Keratinocyte (primary cell): ENCODE measurements at regions not wholly inside any gene's neighbourhood (a gene's known extent, or its start where the extent isn't known, plus 50 kb on each side); places are given as distances from the start of the nearest gene placed in this dataset.
A peak's percentile ranks its signal among the peaks of the same experiment; 100 is the strongest.

ENCODE experiments used
- DNase-seq: peaks from one replicate; pipeline ENCODE4 v3.0.0-alpha.2; 2011; ENCODE audit warnings: low read depth, missing footprints, low spot score
- FAIRE-seq: peaks from 2 replicates; lab custom pipeline; 2011; peaks lifted over from hg19 to GRCh38; lab: Jason Lieb, UNC
- H2AFZ ChIP-seq: 2 replicates; pipeline ENCODE4 v1.6.0; 2012; ENCODE audit warnings: low read length, control low read depth, inconsistent platforms; ENCODE audit not compliant: control insufficient read depth
- H3K27ac ChIP-seq: 2 replicates; pipeline ENCODE4 v1.5.1; 2011; ENCODE audit warnings: low read length; ENCODE audit not compliant: control insufficient read depth, insufficient read depth
- H3K27me3 ChIP-seq: 3 replicates; pipeline ENCODE4 v1.6.0; 2011; ENCODE audit warnings: low read length; ENCODE audit not compliant: control insufficient read depth, insufficient read depth; ENCODE audit errors: extremely low read depth
- H3K36me3 ChIP-seq, 2 experiments: 2 replicates in 1 of 2; 3 replicates in 1 of 2; pipeline ENCODE4 v1.5.1; 2011; ENCODE audit warnings: low read length in 2 of 2, mild to moderate bottlenecking in 1 of 2; ENCODE audit not compliant: control insufficient read depth in 2 of 2, insufficient read depth in 2 of 2; ENCODE audit errors: extremely low read depth in 1 of 2
- H3K4me1 ChIP-seq: 3 replicates; pipeline ENCODE4 v1.5.1; 2011; ENCODE audit warnings: low read length; ENCODE audit not compliant: control insufficient read depth, insufficient read depth; ENCODE audit errors: extremely low read depth
- H3K4me2 ChIP-seq: 3 replicates; pipeline ENCODE4 v1.6.0; 2011; ENCODE audit warnings: low read depth, low read length; ENCODE audit not compliant: control insufficient read depth, insufficient read depth; ENCODE audit errors: extremely low read depth
- H3K4me3 ChIP-seq, 3 experiments: fragments of 200-600 bp in 1 of 3; sonication (generic) in 1 of 3; 2 replicates in 2 of 3; 3 replicates in 1 of 3; pipeline ENCODE4 v1.5.1; 2011 to 2016; ENCODE audit warnings: low read length in 3 of 3, mild to moderate bottlenecking in 3 of 3, control low read depth in 2 of 3, inconsistent platforms in 1 of 3, low read depth in 1 of 3, mixed read lengths in 1 of 3, mixed run types in 1 of 3, moderate library complexity in 1 of 3; ENCODE audit not compliant: control insufficient read depth in 2 of 3, insufficient read depth in 2 of 3; ENCODE audit errors: extremely low read depth in 1 of 3
- H3K79me2 ChIP-seq: 2 replicates; pipeline ENCODE4 v1.6.0; 2012; ENCODE audit warnings: low read length; ENCODE audit not compliant: control insufficient read depth, insufficient read depth
- H3K9ac ChIP-seq: 3 replicates; pipeline ENCODE4 v1.6.0; 2011; ENCODE audit warnings: low read length; ENCODE audit not compliant: control insufficient read depth, insufficient read depth; ENCODE audit errors: extremely low read depth
- H3K9me1 ChIP-seq: 3 replicates; pipeline ENCODE4 v1.6.0; 2011; ENCODE audit warnings: low read length; ENCODE audit not compliant: control insufficient read depth, insufficient read depth; ENCODE audit errors: extremely low read depth
- H3K9me3 ChIP-seq: 2 replicates; pipeline ENCODE4 v1.5.1; 2012; ENCODE audit warnings: low read depth, low read length; ENCODE audit not compliant: control insufficient read depth
- H4K20me1 ChIP-seq: 3 replicates; pipeline ENCODE4 v1.6.0; 2011; ENCODE audit warnings: low read length; ENCODE audit not compliant: control insufficient read depth, insufficient read depth; ENCODE audit errors: extremely low read depth
- EZH2 ChIP-seq: IDR thresholded peaks from one replicate; pipeline ENCODE4 v1.6.1; 2012; ENCODE audit warnings: inconsistent platforms, mild to moderate bottlenecking, low read length, moderate library complexity
- dilution Hi-C: fragments of 300-500 bp; cut with MboI; formaldehyde crosslinking; loops from one replicate; pipeline ENCODE4 v1.7.0; 2020; ENCODE audit warnings: low sequenced_read_pairs; ENCODE audit not compliant: extremely low pct_ligation_motif_present
- TF ChIP-seq, protein P1 (sequence below), 3 experiments: IDR thresholded peaks in 1 of 3; conservative IDR thresholded peaks in 1 of 3; optimal IDR thresholded peaks in 1 of 3; 2 replicates in 2 of 3; 3 replicates in 1 of 3; pipeline versions ENCODE3 to v1.5.1; 2011; ENCODE audit warnings: low read length in 3 of 3, mild to moderate bottlenecking in 3 of 3, moderate library complexity in 2 of 3, control low read depth in 1 of 3, inconsistent platforms in 1 of 3; ENCODE audit not compliant: insufficient read depth in 2 of 3; ENCODE audit errors: extremely low read depth in 1 of 3

DNA sequence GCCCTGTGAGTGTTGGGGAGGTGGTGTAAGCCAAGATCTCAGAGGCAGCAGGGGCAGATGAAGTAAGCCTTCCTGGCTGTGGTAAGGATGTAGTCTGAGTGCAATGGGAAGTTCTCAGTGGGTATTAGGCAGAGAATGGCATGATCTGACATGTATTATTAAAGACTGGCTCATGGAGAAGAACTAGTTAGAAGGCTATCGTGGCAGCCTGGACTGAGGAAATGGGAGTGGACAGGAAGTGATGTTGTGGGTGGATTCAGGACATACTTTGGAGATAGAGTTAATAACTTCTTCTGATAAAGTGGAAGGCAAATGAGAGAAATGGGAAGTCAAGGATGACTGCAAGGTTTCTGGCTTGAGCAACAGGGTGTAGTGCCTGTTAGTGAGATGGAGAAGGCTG lies 250.9 kb upstream of the CFAP20DC start:
- H4K20me1 ChIP-seq, result no peaks in the 10 kb centered on the region
- DNase-seq (no peak), FAIRE-seq (peak; percentile 94)
- TF ChIP-seq, protein P1, sequence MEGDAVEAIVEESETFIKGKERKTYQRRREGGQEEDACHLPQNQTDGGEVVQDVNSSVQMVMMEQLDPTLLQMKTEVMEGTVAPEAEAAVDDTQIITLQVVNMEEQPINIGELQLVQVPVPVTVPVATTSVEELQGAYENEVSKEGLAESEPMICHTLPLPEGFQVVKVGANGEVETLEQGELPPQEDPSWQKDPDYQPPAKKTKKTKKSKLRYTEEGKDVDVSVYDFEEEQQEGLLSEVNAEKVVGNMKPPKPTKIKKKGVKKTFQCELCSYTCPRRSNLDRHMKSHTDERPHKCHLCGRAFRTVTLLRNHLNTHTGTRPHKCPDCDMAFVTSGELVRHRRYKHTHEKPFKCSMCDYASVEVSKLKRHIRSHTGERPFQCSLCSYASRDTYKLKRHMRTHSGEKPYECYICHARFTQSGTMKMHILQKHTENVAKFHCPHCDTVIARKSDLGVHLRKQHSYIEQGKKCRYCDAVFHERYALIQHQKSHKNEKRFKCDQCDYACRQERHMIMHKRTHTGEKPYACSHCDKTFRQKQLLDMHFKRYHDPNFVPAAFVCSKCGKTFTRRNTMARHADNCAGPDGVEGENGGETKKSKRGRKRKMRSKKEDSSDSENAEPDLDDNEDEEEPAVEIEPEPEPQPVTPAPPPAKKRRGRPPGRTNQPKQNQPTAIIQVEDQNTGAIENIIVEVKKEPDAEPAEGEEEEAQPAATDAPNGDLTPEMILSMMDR (optimal IDR thresholded peaks at IDR 0.05 in 1 of 3, IDR thresholded peaks at IDR 0.05 in 1 of 3, conservative IDR thresholded peaks at IDR 0.05 in 1 of 3; ENCODE audit: extremely low read depth in 1 of 3, insufficient read depth in 2 of 3, low read length in 3 of 3), result no peak
- no peak for TF ChIP-seq EZH2
- no peaks in the 10 kb centered on the region for H3K9me1 ChIP-seq
- H3K4me3 ChIP-seq, result no peak overlapping the region
- H3K4me1 ChIP-seq, result peaks cover 10% of the 10 kb centered on the region
- H3K9me3 ChIP-seq, result no peaks in the 10 kb centered on the region
- no peak overlapping the region for H3K9ac ChIP-seq
- H3K4me2 ChIP-seq, result peak overlapping the region; percentile 58
- peak overlapping the region; percentile 72 for H2AFZ ChIP-seq
- H3K27ac ChIP-seq, result peak overlapping the region; percentile 37
- no peaks in the 10 kb centered on the region for H3K36me3 ChIP-seq
- H3K27me3 ChIP-seq, result no peaks in the 10 kb centered on the region
- H3K79me2 ChIP-seq, result no peaks in the 10 kb centered on the region
- dilution Hi-C loops, result no loop called here

DNA sequence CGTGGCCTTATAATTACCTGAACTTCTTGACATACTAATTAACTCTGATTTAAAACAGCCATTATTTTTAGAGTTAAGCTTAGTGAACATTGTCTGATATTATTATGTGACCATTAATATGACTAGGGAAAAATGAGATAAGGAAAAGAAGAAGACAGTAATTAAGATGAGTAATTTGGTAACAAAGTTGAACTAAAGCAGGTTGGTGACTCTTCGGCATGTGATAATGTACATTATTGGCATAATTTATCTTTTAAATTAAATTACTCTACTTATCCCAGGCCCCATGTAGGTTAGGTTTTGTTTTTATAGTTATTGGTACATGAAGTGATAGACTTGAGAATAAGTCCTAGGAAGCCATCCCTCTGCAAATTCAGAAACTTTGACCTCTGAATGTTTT lies 249.7 kb upstream of the CFAP20DC start:
- Histone ChIP-seq H4K20me1 (no peaks in the 10 kb centered on the region), H3K9me3 (no peaks in the 10 kb centered on the region), H2AFZ (no peak overlapping the region), H3K36me3 (no peaks in the 10 kb centered on the region), H3K4me3 (no peak overlapping the region), H3K4me2 (no peak overlapping the region), H3K9ac (no peak overlapping the region), H3K9me1 (no peaks in the 10 kb centered on the region), H3K4me1 (peaks cover 10% of the 10 kb centered on the region), H3K27ac (no peak overlapping the region), H3K27me3 (no peaks in the 10 kb centered on the region), H3K79me2 (no peaks in the 10 kb centered on the region)
- dilution Hi-C loops, result no loop called here
- DNase-seq (no peak), FAIRE-seq (no peak)
- TF ChIP-seq, protein P1 (optimal IDR thresholded peaks at IDR 0.05 in 1 of 3, IDR thresholded peaks at IDR 0.05 in 1 of 3, conservative IDR thresholded peaks at IDR 0.05 in 1 of 3; ENCODE audit: extremely low read depth in 1 of 3, insufficient read depth in 2 of 3, low read length in 3 of 3), result no peak
- no peak for TF ChIP-seq EZH2
